IMR-90 (cell line): ENCODE measurements at regions not wholly inside any gene's neighbourhood (a gene's known extent, or its start where the extent isn't known, plus 50 kb on each side); places are given as distances from the start of the nearest gene placed in this dataset.
A peak's percentile ranks its signal among the peaks of the same experiment; 100 is the strongest.

ENCODE experiments used
- ATAC-seq: fragments of 200-7000 bp; cut with Tn5 transposase; 2 replicates; pipeline ENCODE4 v1.9.1; 2020; ENCODE audit warnings: low read depth, mild to moderate bottlenecking, moderate library complexity
- BruUV-seq: library from RNA; stranded (reverse); fragments of 400-500 nt; replicated peaks from 2 replicates; lab custom pipeline; 2021; lab: Mats Ljungman, UMichigan
- CTCF ChIA-PET: fragments of 300-600 bp; formaldehyde crosslinking; extraction: SDS; loops from one replicate; lab custom pipeline; 2021; ENCODE audit warnings: antibody characterized with exemption; lab: Yijun Ruan, JAX
- POLR2A ChIA-PET: fragments of 300-600 bp; sonication (Branson Sonifier 250); formaldehyde crosslinking; loops from one replicate; lab custom pipeline; 2022; ENCODE audit warnings: antibody characterized with exemption; ENCODE audit not compliant: unreplicated experiment; lab: Charles Lee
- DNase-seq: peaks from one replicate; pipeline ENCODE4 v3.0.0; 2013
- H2AFZ ChIP-seq: replicated peaks from 2 replicates; pipeline ENCODE3; 2013; ENCODE audit warnings: low read length, mild to moderate bottlenecking; ENCODE audit not compliant: poor library complexity
- H2AK5ac ChIP-seq: 2 replicates; pipeline ENCODE4 v1.6.1; 2013; ENCODE audit warnings: low read depth, low read length, inconsistent platforms
- H2AK9ac ChIP-seq: replicated peaks from 2 replicates; pipeline ENCODE3; 2013; ENCODE audit warnings: mild to moderate bottlenecking, low read depth, low read length, moderate library complexity; ENCODE audit not compliant: poor library complexity
- H2BK120ac ChIP-seq: 2 replicates; pipeline ENCODE4 v1.6.1; 2013; ENCODE audit warnings: low read depth, low read length, inconsistent platforms
- H2BK15ac ChIP-seq: 3 replicates; pipeline ENCODE4 v1.6.1; 2013; ENCODE audit warnings: low read depth, low read length, inconsistent platforms
- H2BK20ac ChIP-seq: 2 replicates; pipeline ENCODE4 v1.6.1; 2013; ENCODE audit warnings: low read depth, mild to moderate bottlenecking, inconsistent platforms, low read length, moderate library complexity
- H2BK5ac ChIP-seq: 2 replicates; pipeline ENCODE4 v1.6.1; 2013; ENCODE audit warnings: mild to moderate bottlenecking, low read depth, low read length, inconsistent platforms; ENCODE audit not compliant: poor library complexity, severe bottlenecking
- H3K14ac ChIP-seq: replicated peaks from 2 replicates; pipeline ENCODE4 v1.6.1; 2013; ENCODE audit warnings: low read depth, low read length, inconsistent platforms
- H3K18ac ChIP-seq: 2 replicates; pipeline ENCODE4 v1.6.1; 2013; ENCODE audit warnings: low read depth, low read length, control low read depth
- H3K23ac ChIP-seq: 2 replicates; pipeline ENCODE4 v1.6.1; 2013; ENCODE audit warnings: low read depth, low read length, inconsistent platforms
- H3K27ac ChIP-seq: 2 replicates; pipeline ENCODE4 v1.5.1; 2013; ENCODE audit warnings: mild to moderate bottlenecking, control low read depth, low read length; ENCODE audit not compliant: insufficient read depth
- H3K27me3 ChIP-seq: 2 replicates; pipeline ENCODE4 v1.6.1; 2013; ENCODE audit warnings: low read length; ENCODE audit not compliant: control insufficient read depth, insufficient read depth
- H3K36me3 ChIP-seq: 2 replicates; pipeline ENCODE4 v1.6.1; 2013; ENCODE audit warnings: low read length, mixed read lengths; ENCODE audit not compliant: control insufficient read depth, insufficient read depth
- H3K4ac ChIP-seq: 2 replicates; pipeline ENCODE4 v1.6.1; 2013; ENCODE audit warnings: low read depth, low read length, inconsistent platforms
- H3K4me1 ChIP-seq: 2 replicates; pipeline ENCODE4 v1.6.1; 2013; ENCODE audit warnings: low read length, mixed read lengths; ENCODE audit not compliant: control insufficient read depth, insufficient read depth
- H3K4me2 ChIP-seq: 2 replicates; pipeline ENCODE4 v1.6.1; 2013; ENCODE audit warnings: low read depth, mild to moderate bottlenecking, control low read depth, low read length, moderate library complexity
- H3K4me3 ChIP-seq: 2 replicates; pipeline ENCODE4 v1.5.1; 2013; ENCODE audit warnings: low read depth, mild to moderate bottlenecking, control low read depth, low read length, moderate library complexity; ENCODE audit not compliant: insufficient read depth
- H3K56ac ChIP-seq: 2 replicates; pipeline ENCODE4 v1.6.1; 2013; ENCODE audit warnings: low read length, inconsistent platforms; ENCODE audit not compliant: insufficient read depth; ENCODE audit errors: extremely low read depth
- H3K79me1 ChIP-seq, 2 experiments: 2 replicates each; pipeline ENCODE4 v1.6.1; 2013; ENCODE audit warnings: low read length in 2 of 2, inconsistent platforms in 1 of 2, low read depth in 1 of 2
- H3K9ac ChIP-seq: 2 replicates; pipeline ENCODE4 v1.6.1; 2013; ENCODE audit warnings: low read depth, low read length, control low read depth
- H3K9me1 ChIP-seq: 2 replicates; pipeline ENCODE4 v1.6.1; 2013; ENCODE audit warnings: low read length, inconsistent platforms; ENCODE audit not compliant: insufficient read depth
- H3K9me3 ChIP-seq: 2 replicates; pipeline ENCODE4 v1.6.1; 2013; ENCODE audit warnings: low read length; ENCODE audit not compliant: control insufficient read depth, insufficient read depth
- H4K20me1 ChIP-seq: 2 replicates; pipeline ENCODE4 v1.6.1; 2013; ENCODE audit warnings: low read length, inconsistent platforms; ENCODE audit not compliant: insufficient read depth
- H4K5ac ChIP-seq: 2 replicates; pipeline ENCODE4 v1.6.1; 2013; ENCODE audit warnings: mild to moderate bottlenecking, low read depth, low read length, control low read depth
- H4K8ac ChIP-seq, 2 experiments: 2 replicates each; pipeline ENCODE4 v1.6.1; 2013; ENCODE audit warnings: low read depth in 2 of 2, low read length in 2 of 2, control low read depth in 1 of 2, inconsistent platforms in 1 of 2
- H4K91ac ChIP-seq: 2 replicates; pipeline ENCODE4 v1.6.1; 2013; ENCODE audit warnings: low read depth, low read length, inconsistent platforms; ENCODE audit not compliant: insufficient read depth
- BHLHE40 ChIP-seq: fragments of 150-350 bp; IDR thresholded peaks from 2 replicates; pipeline ENCODE4 v1.6.1; 2016; ENCODE audit warnings: mild to moderate bottlenecking, low read depth, low read length
- MXI1 ChIP-seq: IDR thresholded peaks from 2 replicates; pipeline ENCODE4 v1.6.1; 2012; ENCODE audit warnings: low read depth, mild to moderate bottlenecking, low read length, moderate library complexity, borderline replicate concordance
- WGBS, 2 experiments: methylation state at CpG; one replicate each; pipeline versions ENCODE4 v1.1.5 to v1.1.7; 2013; ENCODE audit warnings: missing lambda C conversion rate in 2 of 2; ENCODE audit not compliant: insufficient read length in 1 of 2; ENCODE audit errors: extremely low coverage in 2 of 2; 5-methylcytosine and 5-hydroxymethylcytosine counted together
- dilution Hi-C: fragments of 300-500 bp; cut with HindIII; formaldehyde crosslinking; loops from one replicate; pipeline ENCODE4 v1.14.3; 2018; ENCODE audit warnings: low sequenced_read_pairs; ENCODE audit not compliant: unreplicated experiment
- in situ Hi-C: fragments of 300-500 bp; cut with MboI; formaldehyde crosslinking; loops from 3 replicates; pipeline ENCODE4 v1.14.3; 2019; ENCODE audit warnings: low sequenced_read_pairs, inconsistent platforms, mixed read lengths
- intact Hi-C: fragments of 100-400 bp; cut with micrococcal nuclease; formaldehyde crosslinking; loops from 2 replicates; pipeline ENCODE4 v1.10.0; 2022

- Histone ChIP-seq H2BK15ac (peak overlapping the region; percentile 60; the same call in 2 of the 3 replicates), H2BK20ac (peak overlapping the region; percentile 84), H3K9ac (peak overlapping the region; percentile 15; the same call in 1 of the 2 replicates), H3K4ac (peak overlapping the region; percentile 81; the same call in 1 of the 2 replicates), H3K36me3 (no peaks in the 10 kb centered on the region), H3K9me3 (no peaks in the 10 kb centered on the region), H3K56ac (peak overlapping the region; percentile 88), H2AFZ (no peak overlapping the region), H3K27me3 (no peaks in the 10 kb centered on the region), H3K4me2 (peak overlapping the region; percentile 35; the same call in 1 of the 2 replicates), H4K5ac (peak overlapping the region; percentile 88; the same call in 1 of the 2 replicates), H2BK5ac (peak overlapping the region; percentile 84), H3K79me1 (peaks cover 0 to 7% of the 10 kb centered on the region in 2 experiments; a peak in 2 of 4 replicates), H2BK120ac (peak overlapping the region; percentile 87), H2AK5ac (peak overlapping the region; percentile 46; the same call in 1 of the 2 replicates), H3K4me1 (peaks cover 30% of the 10 kb centered on the region), H3K23ac (peak overlapping the region; percentile 89), H3K18ac (peak overlapping the region; percentile 89), H3K27ac (peak overlapping the region; percentile 57), H3K14ac (peak overlapping the region; percentile 23), H3K4me3 (no peak overlapping the region), H4K20me1 (no peaks in the 10 kb centered on the region), H2AK9ac (no peak overlapping the region), H4K91ac (peak overlapping the region; percentile 75), H3K9me1 (peaks cover 17% of the 10 kb centered on the region), H4K8ac (peak overlapping the region; percentile 48 to 68)
- CTCF ChIA-PET, result interaction anchor here (1.0 to 1.7 kb wide), 2 partner anchors 58 to 257 kb away, joined by 3 to 4 read pairs; no protein-coding TSS in a partner anchor
- dilution Hi-C loops, result no loop called here
- in situ Hi-C loops, result loop anchor here (5.0 to 25.0 kb wide), 4 partner anchors 37 to 672 kb away; partner anchors contain the start of genes SLC39A10 and STK17B
- POLR2A ChIA-PET, result no interaction called here
- WGBS, 2 experiments, result no CpG with 5 or more reads among the region's 3 CpGs
- intact Hi-C loops, result loop anchor here (1.0 to 10.0 kb wide), 4 partner anchors 60 to 667 kb away; no protein-coding TSS in a partner anchor
- ATAC-seq, result no peak; the same call in 1 of the 2 replicates
- peak; percentile 57 for DNase-seq
- TF ChIP-seq BHLHE40 (peak; percentile 74), MXI1 (no peak)
- no TSS peak for BruUV-seq
Observed at GRCh38 chr2:196334710-196335109, 163.3 kb upstream of the STK17B start.
